ENCODE measurements at regions not wholly inside any gene's neighbourhood (a gene's known extent, or its start where the extent isn't known, plus 50 kb on each side); places are given as distances from the start of the nearest gene placed in this dataset.

DNA sequence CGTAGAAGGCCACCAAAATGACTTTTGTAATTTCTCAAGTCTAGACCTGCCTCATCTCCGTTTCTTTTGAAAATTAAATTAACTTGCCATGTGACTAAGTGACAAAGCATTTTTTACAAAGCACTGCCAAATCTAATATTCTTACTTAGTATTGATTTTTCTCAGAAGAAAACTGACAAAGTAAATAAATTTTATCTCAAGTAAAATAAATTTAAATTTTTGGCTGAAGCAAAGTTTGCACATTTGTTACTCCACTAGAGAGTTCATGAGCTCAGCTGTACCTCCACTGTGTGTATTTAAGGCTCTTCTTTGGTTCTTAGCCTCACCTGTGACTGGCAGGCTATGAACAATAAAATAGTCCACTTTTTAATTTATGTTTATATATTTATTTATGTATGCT, 441.1 kb upstream of the PCDH10 start:
- no peaks in the 10 kb centered on the region for H3K79me2 ChIP-seq
- no peaks in the 10 kb centered on the region for H3K4me1 ChIP-seq
- H3K4me2 ChIP-seq (ENCODE audit: low read length), result no peak overlapping the region
- H3K36me3 ChIP-seq (ENCODE audit: control insufficient read depth, insufficient read depth, low read length), result no peaks in the 10 kb centered on the region
- no peaks in the 10 kb centered on the region for H3K27me3 ChIP-seq (ENCODE audit: control insufficient read depth, insufficient read depth, low read length)
- H3K4me3 ChIP-seq (ENCODE audit: low read depth, low read length), result no peak overlapping the region
- H3K9ac ChIP-seq, result no peak overlapping the region
- H3K9me3 ChIP-seq (ENCODE audit: control insufficient read depth, low read length), result no peaks in the 10 kb centered on the region
- H2AFZ ChIP-seq, result no peak overlapping the region
- no peak overlapping the region for H3K27ac ChIP-seq
- TF ChIP-seq CTCF (IDR thresholded peaks at IDR 0.05), result no peak

GRCh38 chr4:132709056-132709455, 440.0 kb upstream of the PCDH10 start:
- Histone ChIP-seq H3K36me3 (ENCODE audit: control insufficient read depth, insufficient read depth, low read length) (no peaks in the 10 kb centered on the region), H3K4me2 (ENCODE audit: low read length) (no peak overlapping the region), H3K9ac (no peak overlapping the region), H3K79me2 (no peaks in the 10 kb centered on the region), H2AFZ (no peak overlapping the region), H3K4me1 (no peaks in the 10 kb centered on the region), H3K27me3 (ENCODE audit: control insufficient read depth, insufficient read depth, low read length) (no peaks in the 10 kb centered on the region), H3K4me3 (ENCODE audit: low read depth, low read length) (no peak overlapping the region), H3K9me3 (ENCODE audit: control insufficient read depth, low read length) (no peaks in the 10 kb centered on the region), H3K27ac (no peak overlapping the region)
- no peak for TF ChIP-seq CTCF (IDR thresholded peaks at IDR 0.05)

GRCh38 chr4:132710971-132711370, 438.1 kb upstream of the PCDH10 start:
- Histone ChIP-seq H3K4me2 (ENCODE audit: low read length) (no peak overlapping the region), H3K9me3 (ENCODE audit: control insufficient read depth, low read length) (no peaks in the 10 kb centered on the region), H3K4me3 (ENCODE audit: low read depth, low read length) (no peak overlapping the region), H3K27me3 (ENCODE audit: control insufficient read depth, insufficient read depth, low read length) (no peaks in the 10 kb centered on the region), H3K9ac (no peak overlapping the region), H3K79me2 (no peaks in the 10 kb centered on the region), H3K36me3 (ENCODE audit: control insufficient read depth, insufficient read depth, low read length) (no peaks in the 10 kb centered on the region), H3K4me1 (no peaks in the 10 kb centered on the region), H2AFZ (no peak overlapping the region), H3K27ac (no peak overlapping the region)
- TF ChIP-seq CTCF (IDR thresholded peaks at IDR 0.05), result no peak

GRCh38 chr4:132737344-132737743, 411.8 kb upstream of the PCDH10 start:
- no peak for TF ChIP-seq CTCF (IDR thresholded peaks at IDR 0.05)
- no peaks in the 10 kb centered on the region for H3K27me3 ChIP-seq (ENCODE audit: control insufficient read depth, insufficient read depth, low read length)
- H3K4me2 ChIP-seq (ENCODE audit: low read length), result no peak overlapping the region
- no peaks in the 10 kb centered on the region for H3K9me3 ChIP-seq (ENCODE audit: control insufficient read depth, low read length)
- no peak overlapping the region for H3K4me3 ChIP-seq (ENCODE audit: low read depth, low read length)
- H3K79me2 ChIP-seq, result no peaks in the 10 kb centered on the region
- no peak overlapping the region for H3K9ac ChIP-seq
- no peaks in the 10 kb centered on the region for H3K4me1 ChIP-seq
- no peak overlapping the region for H3K27ac ChIP-seq
- no peaks in the 10 kb centered on the region for H3K36me3 ChIP-seq (ENCODE audit: control insufficient read depth, insufficient read depth, low read length)
- no peak overlapping the region for H2AFZ ChIP-seq

- Histone ChIP-seq H3K4me1 (no peaks in the 10 kb centered on the region), H3K4me2 (ENCODE audit: low read length) (no peak overlapping the region), H3K27ac (no peak overlapping the region), H3K9me3 (ENCODE audit: control insufficient read depth, low read length) (no peaks in the 10 kb centered on the region), H2AFZ (no peak overlapping the region), H3K36me3 (ENCODE audit: control insufficient read depth, insufficient read depth, low read length) (no peaks in the 10 kb centered on the region), H3K27me3 (ENCODE audit: control insufficient read depth, insufficient read depth, low read length) (no peaks in the 10 kb centered on the region), H3K79me2 (no peaks in the 10 kb centered on the region), H3K4me3 (ENCODE audit: low read depth, low read length) (no peak overlapping the region), H3K9ac (no peak overlapping the region)
- TF ChIP-seq CTCF (IDR thresholded peaks at IDR 0.05), result no peak
These were observed 389.8 kb upstream of the PCDH10 start for GRCh38 chr4:132759199-132759780.
